ENCODE measurements at regions not wholly inside any gene's neighbourhood (a gene's known extent, or its start where the extent isn't known, plus 50 kb on each side); places are given as distances from the start of the nearest gene placed in this dataset.

- Histone ChIP-seq H3K4me1 (ENCODE audit: control insufficient read depth, insufficient read depth, low read length) (no peaks in the 10 kb centered on the region), H3K36me3 (ENCODE audit: control insufficient read depth in 2 of 2, insufficient read depth in 2 of 2, low read length in 2 of 2) (no peaks in the 10 kb centered on the region), H3K9me3 (ENCODE audit: control insufficient read depth in 2 of 2, low read length in 2 of 2) (no peaks in the 10 kb centered on the region), H3K9ac (ENCODE audit: low read length in 2 of 2) (no peak overlapping the region), H3K4me3 (ENCODE audit: low read length in 2 of 2) (no peak overlapping the region), H3K27ac (ENCODE audit: low read length) (no peak overlapping the region), H3K27me3 (ENCODE audit: control insufficient read depth in 1 of 2, insufficient read depth in 2 of 2, low read length in 2 of 2) (no peaks in the 10 kb centered on the region)
Measured at GRCh38 chr14:25765909-25766308, 716.0 kb upstream of the STXBP6 start.

- no peak overlapping the region for H3K4me3 ChIP-seq (ENCODE audit: low read length in 2 of 2)
Measured at GRCh38 chr14:25759920-25760655, 710.1 kb upstream of the STXBP6 start.

GRCh38 chr14:25759256-25759655, 709.3 kb upstream of the STXBP6 start:
- Histone ChIP-seq H3K4me1 (ENCODE audit: control insufficient read depth, insufficient read depth, low read length) (no peaks in the 10 kb centered on the region), H3K4me3 (ENCODE audit: low read length in 2 of 2) (no peak overlapping the region), H3K36me3 (ENCODE audit: control insufficient read depth in 2 of 2, insufficient read depth in 2 of 2, low read length in 2 of 2) (no peaks in the 10 kb centered on the region), H3K9me3 (ENCODE audit: control insufficient read depth in 2 of 2, low read length in 2 of 2) (no peaks in the 10 kb centered on the region), H3K9ac (ENCODE audit: low read length in 2 of 2) (no peak overlapping the region), H3K27me3 (ENCODE audit: control insufficient read depth in 1 of 2, insufficient read depth in 2 of 2, low read length in 2 of 2) (no peaks in the 10 kb centered on the region), H3K27ac (ENCODE audit: low read length) (no peak overlapping the region)

More at GRCh38 chr14:25759920-25760655, 710.1 kb upstream of the STXBP6 start:
- no peaks in the 10 kb centered on the region for H3K36me3 ChIP-seq (ENCODE audit: control insufficient read depth in 2 of 2, insufficient read depth in 2 of 2, low read length in 2 of 2)
- H3K4me1 ChIP-seq (ENCODE audit: control insufficient read depth, insufficient read depth, low read length), result no peaks in the 10 kb centered on the region
- no peaks in the 10 kb centered on the region for H3K27me3 ChIP-seq (ENCODE audit: control insufficient read depth in 1 of 2, insufficient read depth in 2 of 2, low read length in 2 of 2)
- H3K9me3 ChIP-seq (ENCODE audit: control insufficient read depth in 2 of 2, low read length in 2 of 2), result no peaks in the 10 kb centered on the region
- H3K27ac ChIP-seq (ENCODE audit: low read length), result no peak overlapping the region
- no peak overlapping the region for H3K9ac ChIP-seq (ENCODE audit: low read length in 2 of 2)

- Histone ChIP-seq H3K27me3 (ENCODE audit: control insufficient read depth in 1 of 2, insufficient read depth in 2 of 2, low read length in 2 of 2) (no peaks in the 10 kb centered on the region), H3K4me3 (ENCODE audit: low read length in 2 of 2) (no peak overlapping the region), H3K36me3 (ENCODE audit: control insufficient read depth in 2 of 2, insufficient read depth in 2 of 2, low read length in 2 of 2) (no peaks in the 10 kb centered on the region), H3K9ac (ENCODE audit: low read length in 2 of 2) (no peak overlapping the region), H3K9me3 (ENCODE audit: control insufficient read depth in 2 of 2, low read length in 2 of 2) (no peaks in the 10 kb centered on the region), H3K27ac (ENCODE audit: low read length) (no peak overlapping the region), H3K4me1 (ENCODE audit: control insufficient read depth, insufficient read depth, low read length) (no peaks in the 10 kb centered on the region)
Measured at GRCh38 chr14:25757364-25757763, 707.4 kb upstream of the STXBP6 start.

GRCh38 chr14:25756876-25757275, 706.9 kb upstream of the STXBP6 start:
- no peaks in the 10 kb centered on the region for H3K36me3 ChIP-seq (ENCODE audit: control insufficient read depth in 2 of 2, insufficient read depth in 2 of 2, low read length in 2 of 2)
- H3K27me3 ChIP-seq (ENCODE audit: control insufficient read depth in 1 of 2, insufficient read depth in 2 of 2, low read length in 2 of 2), result no peaks in the 10 kb centered on the region
- H3K9me3 ChIP-seq (ENCODE audit: control insufficient read depth in 2 of 2, low read length in 2 of 2), result no peaks in the 10 kb centered on the region
- H3K9ac ChIP-seq (ENCODE audit: low read length in 2 of 2), result no peak overlapping the region
- no peak overlapping the region for H3K27ac ChIP-seq (ENCODE audit: low read length)
- H3K4me1 ChIP-seq (ENCODE audit: control insufficient read depth, insufficient read depth, low read length), result no peaks in the 10 kb centered on the region
- H3K4me3 ChIP-seq (ENCODE audit: low read length in 2 of 2), result no peak overlapping the region

- no peaks in the 10 kb centered on the region for H3K27me3 ChIP-seq (ENCODE audit: control insufficient read depth in 1 of 2, insufficient read depth in 2 of 2, low read length in 2 of 2)
- no peak overlapping the region for H3K4me3 ChIP-seq (ENCODE audit: low read length in 2 of 2)
- H3K9ac ChIP-seq (ENCODE audit: low read length in 2 of 2), result no peak overlapping the region
- no peaks in the 10 kb centered on the region for H3K36me3 ChIP-seq (ENCODE audit: control insufficient read depth in 2 of 2, insufficient read depth in 2 of 2, low read length in 2 of 2)
- no peak overlapping the region for H3K27ac ChIP-seq (ENCODE audit: low read length)
- no peaks in the 10 kb centered on the region for H3K9me3 ChIP-seq (ENCODE audit: control insufficient read depth in 2 of 2, low read length in 2 of 2)
- no peaks in the 10 kb centered on the region for H3K4me1 ChIP-seq (ENCODE audit: control insufficient read depth, insufficient read depth, low read length)
Measured at GRCh38 chr14:25753130-25753529, 703.2 kb upstream of the STXBP6 start.

- no peak overlapping the region for H3K9ac ChIP-seq (ENCODE audit: low read length in 2 of 2)
- H3K4me3 ChIP-seq (ENCODE audit: low read length in 2 of 2), result no peak overlapping the region
- H3K27me3 ChIP-seq (ENCODE audit: control insufficient read depth in 1 of 2, insufficient read depth in 2 of 2, low read length in 2 of 2), result no peaks in the 10 kb centered on the region
- no peak overlapping the region for H3K27ac ChIP-seq (ENCODE audit: low read length)
- H3K4me1 ChIP-seq (ENCODE audit: control insufficient read depth, insufficient read depth, low read length), result no peaks in the 10 kb centered on the region
- no peaks in the 10 kb centered on the region for H3K36me3 ChIP-seq (ENCODE audit: control insufficient read depth in 2 of 2, insufficient read depth in 2 of 2, low read length in 2 of 2)
- no peaks in the 10 kb centered on the region for H3K9me3 ChIP-seq (ENCODE audit: control insufficient read depth in 2 of 2, low read length in 2 of 2)
Measured at GRCh38 chr14:25750436-25750835, 700.5 kb upstream of the STXBP6 start.

Data from stomach smooth muscle (tissue), 2 donors.